Smooth muscle cell (in vitro differentiated cells): ENCODE measurements at regions not wholly inside any gene's neighbourhood (a gene's known extent, or its start where the extent isn't known, plus 50 kb on each side); places are given as distances from the start of the nearest gene placed in this dataset.

Experiments used
- DNase-seq: peaks from one replicate; lab custom pipeline; 2025; ENCODE audit not compliant: unreplicated experiment; lab: John Stamatoyannopoulos, UW
- H2AFZ ChIP-seq: fragments of 200-600 bp; sonication (generic); 2 replicates; pipeline ENCODE4 v1.6.0; 2016; ENCODE audit warnings: antibody characterized with exemption, low read depth, mild to moderate bottlenecking
- H3F3A ChIP-seq: fragments of 200-600 bp; sonication (generic); 2 replicates; pipeline ENCODE4 v1.6.0; 2017; ENCODE audit warnings: antibody characterized with exemption, low read depth
- H3K27ac ChIP-seq: fragments of 200-600 bp; sonication (generic); 2 replicates; pipeline ENCODE4 v1.5.1; 2016; ENCODE audit warnings: low read depth, mild to moderate bottlenecking
- H3K27me3 ChIP-seq: fragments of 200-600 bp; sonication (generic); 2 replicates; pipeline ENCODE4 v1.6.1; 2016; ENCODE audit warnings: low read depth, mild to moderate bottlenecking
- H3K36me3 ChIP-seq: fragments of 200-600 bp; sonication (generic); 2 replicates; pipeline ENCODE4 v1.5.1; 2016; ENCODE audit warnings: low read depth
- H3K4me1 ChIP-seq: fragments of 200-600 bp; sonication (generic); 2 replicates; pipeline ENCODE4 v1.5.1; 2016; ENCODE audit warnings: low read depth
- H3K4me2 ChIP-seq: fragments of 200-600 bp; sonication (generic); 2 replicates; pipeline ENCODE4 v1.6.0; 2016; ENCODE audit warnings: mild to moderate bottlenecking
- H3K4me3 ChIP-seq: fragments of 200-600 bp; sonication (generic); 2 replicates; pipeline ENCODE4 v1.5.1; 2016; ENCODE audit warnings: mild to moderate bottlenecking
- H3K79me2 ChIP-seq: fragments of 200-600 bp; sonication (generic); 2 replicates; pipeline ENCODE4 v1.6.0; 2016; ENCODE audit warnings: low read depth, mild to moderate bottlenecking
- H3K9ac ChIP-seq: fragments of 200-600 bp; sonication (generic); 2 replicates; pipeline ENCODE4 v1.6.0; 2016; ENCODE audit warnings: low read depth
- H3K9me3 ChIP-seq: fragments of 200-600 bp; sonication (generic); replicated peaks from 2 replicates; pipeline ENCODE4 v1.5.1; 2016; ENCODE audit warnings: low read depth
- H4K20me1 ChIP-seq: fragments of 200-600 bp; sonication (generic); 2 replicates; pipeline ENCODE4 v1.6.0; 2016; ENCODE audit warnings: low read depth
- CTCF ChIP-seq: fragments of 200-600 bp; sonication (generic); IDR thresholded peaks from 2 replicates; pipeline ENCODE4 v1.5.1; 2017; ENCODE audit warnings: borderline replicate concordance, mild to moderate bottlenecking, antibody characterized with exemption; ENCODE audit not compliant: insufficient read depth, poor library complexity, severe bottlenecking
- WGBS: methylation state at CpG from one replicate; pipeline ENCODE4 v1.1.7; 2016; ENCODE audit warnings: low lambda C conversion rate; 5-methylcytosine and 5-hydroxymethylcytosine counted together

DNA sequence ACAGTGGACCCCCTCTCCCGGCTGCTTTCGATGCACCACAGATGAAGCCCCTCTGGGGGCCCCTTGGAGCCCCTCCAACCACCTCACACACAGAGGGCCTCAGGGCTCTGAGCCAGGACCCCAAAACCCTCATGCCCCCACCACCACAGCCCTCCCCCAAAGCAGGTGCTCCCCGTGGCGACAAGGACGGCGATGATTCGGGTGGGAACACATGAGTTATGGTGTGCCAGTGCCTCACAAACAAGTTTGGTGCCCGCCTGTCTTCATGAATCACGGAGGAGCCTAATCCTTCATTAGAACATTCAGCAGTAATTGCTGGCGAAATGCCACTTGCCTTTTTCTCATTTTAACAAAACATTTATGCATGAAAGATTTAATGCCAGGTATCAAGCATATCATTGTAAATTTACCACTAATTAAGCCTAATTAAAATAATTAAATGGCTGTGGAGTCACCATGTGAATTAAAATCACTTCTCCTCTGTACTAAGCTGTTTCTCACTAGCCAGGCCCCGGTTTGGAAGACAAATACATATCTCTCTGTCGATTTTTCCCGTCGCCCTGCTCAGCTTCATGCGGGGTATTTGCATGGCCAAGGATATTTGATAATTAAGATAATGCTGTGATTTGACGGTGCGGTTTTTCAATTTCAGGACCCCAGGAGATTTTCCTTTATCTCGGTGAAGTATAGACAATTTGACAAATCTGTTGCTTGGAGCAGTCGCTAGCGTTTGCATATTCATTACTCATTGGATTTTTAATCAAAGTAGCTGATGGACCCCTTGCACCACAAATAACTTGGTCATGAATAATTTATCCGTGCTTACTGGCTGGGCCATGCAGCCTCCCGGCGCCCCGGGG lies 157.0 kb downstream of the TLE3 start:
- Histone ChIP-seq H3K4me2 (no peak overlapping the region), H3K9me3 (no peaks in the 10 kb centered on the region), H3F3A (no peaks in the 10 kb centered on the region), H3K4me1 (peaks cover 7% of the 10 kb centered on the region), H3K4me3 (no peak overlapping the region), H3K79me2 (no peaks in the 10 kb centered on the region), H3K27me3 (no peaks in the 10 kb centered on the region), H3K27ac (no peak overlapping the region), H4K20me1 (no peaks in the 10 kb centered on the region), H3K9ac (no peak overlapping the region), H2AFZ (no peak overlapping the region), H3K36me3 (no peaks in the 10 kb centered on the region)
- DNase-seq, result no peak
- TF ChIP-seq CTCF, result no peak
- 94% methylated on average over 24 of the region's 24 CpGs for WGBS

DNA sequence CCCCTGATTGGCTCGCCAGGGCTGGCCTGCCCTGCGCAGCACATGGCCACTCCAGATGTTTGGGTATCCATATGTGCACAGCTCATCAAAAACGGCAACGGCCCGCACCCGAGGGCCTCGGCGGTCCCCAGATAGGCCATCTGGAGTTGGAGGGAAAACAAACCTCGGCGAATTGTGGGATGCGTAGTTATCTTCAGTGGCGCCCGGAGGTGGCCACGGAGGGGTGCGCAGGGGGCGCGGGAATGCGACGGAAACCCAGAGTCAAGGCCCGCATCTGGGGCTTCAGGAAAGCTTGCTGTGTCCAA lies 156.5 kb downstream of the TLE3 start:
- H3K4me1 ChIP-seq, result peaks cover 7% of the 10 kb centered on the region
- no peak for TF ChIP-seq CTCF

DNA sequence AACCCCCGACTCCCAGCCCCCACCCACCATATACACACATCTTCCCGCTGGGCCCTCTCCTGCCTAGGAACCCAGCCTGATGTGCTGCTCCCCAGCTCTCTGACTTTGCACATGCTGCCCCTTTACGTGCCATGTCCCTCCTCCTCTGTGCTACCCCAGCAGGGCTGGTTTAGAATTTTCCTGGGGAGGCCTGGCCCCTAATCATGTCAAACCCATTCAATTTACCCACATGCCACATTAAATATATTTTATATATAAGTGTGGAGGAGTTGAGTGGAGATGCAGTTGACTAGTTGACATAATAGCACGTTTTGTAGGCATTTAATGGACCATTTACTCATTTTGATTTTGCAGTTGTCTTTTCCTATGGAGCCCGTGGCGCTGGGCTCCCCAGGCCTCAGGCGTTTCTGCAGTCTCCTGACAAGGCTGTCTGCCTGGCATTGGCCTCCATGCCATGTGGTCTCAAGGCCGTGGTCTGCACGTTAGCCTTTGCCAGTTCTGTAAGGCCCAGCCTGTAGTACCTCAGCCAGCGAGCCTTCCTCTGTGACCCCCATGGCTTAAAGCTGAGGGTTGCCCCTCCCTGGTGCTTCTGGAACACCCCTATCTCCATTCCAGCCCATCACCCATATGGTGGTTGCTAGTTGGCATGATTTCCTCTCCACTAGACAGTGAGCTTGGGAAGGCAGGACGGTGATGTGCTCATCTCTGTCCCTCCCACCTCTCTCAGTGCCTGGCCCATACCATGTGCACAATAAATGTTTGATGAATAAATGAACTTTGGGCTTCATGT lies 155.8 kb downstream of the TLE3 start:
- Histone ChIP-seq H3K4me1 (peaks cover 7% of the 10 kb centered on the region), H3K9ac (no peak overlapping the region), H3K9me3 (no peaks in the 10 kb centered on the region), H3K4me2 (no peak overlapping the region), H3K27ac (no peak overlapping the region), H3K27me3 (no peaks in the 10 kb centered on the region), H3K79me2 (no peaks in the 10 kb centered on the region), H4K20me1 (no peaks in the 10 kb centered on the region), H3K4me3 (no peak overlapping the region), H2AFZ (no peak overlapping the region), H3F3A (no peaks in the 10 kb centered on the region), H3K36me3 (no peaks in the 10 kb centered on the region)
- no peak for TF ChIP-seq CTCF
- no peak for DNase-seq
- WGBS, result 92% methylated on average over 11 of the region's 11 CpGs

More for the DNA sequence above, 156.5 kb downstream of the TLE3 start:
- no peak overlapping the region for H3K4me2 ChIP-seq
- no peak overlapping the region for H3K27ac ChIP-seq
- H3K79me2 ChIP-seq, result no peaks in the 10 kb centered on the region
- H2AFZ ChIP-seq, result no peak overlapping the region
- H3K27me3 ChIP-seq, result no peaks in the 10 kb centered on the region
- H4K20me1 ChIP-seq, result no peaks in the 10 kb centered on the region
- H3F3A ChIP-seq, result no peaks in the 10 kb centered on the region
- WGBS, result 97% methylated on average over 20 of the region's 20 CpGs
- H3K9me3 ChIP-seq, result no peaks in the 10 kb centered on the region
- no peak for DNase-seq
- no peak overlapping the region for H3K4me3 ChIP-seq
- H3K36me3 ChIP-seq, result no peaks in the 10 kb centered on the region
- no peak overlapping the region for H3K9ac ChIP-seq
